ENCODE measurements at regions not wholly inside any gene's neighbourhood (a gene's known extent, or its start where the extent isn't known, plus 50 kb on each side); places are given as distances from the start of the nearest gene placed in this dataset.

DNA sequence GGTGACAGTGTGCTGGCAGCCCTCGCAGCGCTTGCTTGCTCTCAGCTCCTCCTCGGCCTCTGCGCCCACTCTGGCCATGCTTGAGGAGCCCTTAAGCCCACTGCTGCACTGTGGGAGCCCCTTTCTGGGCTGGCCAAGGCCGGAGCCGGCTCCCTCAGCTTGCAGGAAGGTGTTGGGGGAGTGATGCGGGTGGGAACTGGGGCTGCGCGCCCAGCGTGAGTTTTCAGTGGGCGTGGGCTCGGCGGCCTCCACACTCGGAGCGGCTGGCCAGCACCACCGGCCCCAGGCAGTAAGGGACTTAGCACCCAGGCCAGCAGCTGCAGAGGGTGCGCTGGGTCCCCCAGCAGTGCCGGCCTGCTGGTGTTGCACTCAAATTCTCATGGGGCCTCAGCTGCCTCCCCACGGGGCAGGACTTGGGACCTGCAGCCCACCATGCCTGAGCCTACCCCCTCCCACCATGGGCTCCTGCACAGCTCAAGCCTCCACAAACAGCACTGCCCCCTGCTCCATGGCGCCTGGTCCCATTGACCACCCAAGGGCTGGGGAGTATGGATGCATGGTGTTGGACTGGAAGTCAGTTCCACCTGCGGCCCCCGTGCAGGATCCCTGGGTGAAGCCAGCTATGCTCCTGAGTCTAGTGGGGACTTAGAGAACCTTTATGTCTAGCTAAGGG, 223.1 kb upstream of the PTPRD start:
- Histone ChIP-seq H3K27me3 (ENCODE audit: insufficient read depth, poor library complexity, severe bottlenecking) (peaks cover 27% of the 10 kb centered on the region), H3K4me3 (ENCODE audit: severe bottlenecking) (no peak overlapping the region), H3K27ac (ENCODE audit: poor library complexity, severe bottlenecking) (no peak overlapping the region), H3K9me3 (ENCODE audit: severe bottlenecking) (no peaks in the 10 kb centered on the region), H3K4me1 (ENCODE audit: insufficient read depth, poor library complexity, severe bottlenecking) (no peaks in the 10 kb centered on the region), H3K36me3 (ENCODE audit: low read depth) (no peaks in the 10 kb centered on the region)
- DNase-seq (ENCODE audit: low spot score) (no peak), ATAC-seq (ENCODE audit: low read depth) (no peak)
- TF ChIP-seq, protein P1, sequence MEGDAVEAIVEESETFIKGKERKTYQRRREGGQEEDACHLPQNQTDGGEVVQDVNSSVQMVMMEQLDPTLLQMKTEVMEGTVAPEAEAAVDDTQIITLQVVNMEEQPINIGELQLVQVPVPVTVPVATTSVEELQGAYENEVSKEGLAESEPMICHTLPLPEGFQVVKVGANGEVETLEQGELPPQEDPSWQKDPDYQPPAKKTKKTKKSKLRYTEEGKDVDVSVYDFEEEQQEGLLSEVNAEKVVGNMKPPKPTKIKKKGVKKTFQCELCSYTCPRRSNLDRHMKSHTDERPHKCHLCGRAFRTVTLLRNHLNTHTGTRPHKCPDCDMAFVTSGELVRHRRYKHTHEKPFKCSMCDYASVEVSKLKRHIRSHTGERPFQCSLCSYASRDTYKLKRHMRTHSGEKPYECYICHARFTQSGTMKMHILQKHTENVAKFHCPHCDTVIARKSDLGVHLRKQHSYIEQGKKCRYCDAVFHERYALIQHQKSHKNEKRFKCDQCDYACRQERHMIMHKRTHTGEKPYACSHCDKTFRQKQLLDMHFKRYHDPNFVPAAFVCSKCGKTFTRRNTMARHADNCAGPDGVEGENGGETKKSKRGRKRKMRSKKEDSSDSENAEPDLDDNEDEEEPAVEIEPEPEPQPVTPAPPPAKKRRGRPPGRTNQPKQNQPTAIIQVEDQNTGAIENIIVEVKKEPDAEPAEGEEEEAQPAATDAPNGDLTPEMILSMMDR (IDR thresholded peaks at IDR 0.05; ENCODE audit: poor library complexity, severe bottlenecking), result no peak

DNA sequence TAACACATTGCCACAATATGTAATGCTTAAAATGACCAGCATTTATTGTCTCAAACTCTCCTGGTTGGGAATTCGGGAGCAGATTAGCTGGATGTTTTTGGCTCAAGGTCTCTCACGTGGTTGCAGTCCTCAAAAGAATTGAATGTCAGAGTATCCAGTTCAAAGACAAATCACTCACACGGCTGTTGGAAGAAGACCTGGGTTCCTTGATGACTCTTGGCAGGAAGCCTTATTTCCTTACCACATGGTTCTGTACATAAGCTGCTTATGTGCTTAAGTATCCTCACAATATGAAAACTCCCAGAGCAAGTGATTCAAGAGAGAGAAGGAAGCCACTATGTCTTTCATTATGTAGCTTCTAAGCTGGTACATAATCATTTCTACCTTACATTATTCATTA, 230.3 kb upstream of the PTPRD start:
- no peak overlapping the region for H3K27ac ChIP-seq (ENCODE audit: poor library complexity, severe bottlenecking)
- H3K36me3 ChIP-seq (ENCODE audit: low read depth), result no peaks in the 10 kb centered on the region
- DNase-seq (ENCODE audit: low spot score) (no peak), ATAC-seq (ENCODE audit: low read depth) (no peak)
- H3K9me3 ChIP-seq (ENCODE audit: severe bottlenecking), result no peaks in the 10 kb centered on the region
- TF ChIP-seq, protein P1 (IDR thresholded peaks at IDR 0.05; ENCODE audit: poor library complexity, severe bottlenecking), result no peak
- no peaks in the 10 kb centered on the region for H3K4me1 ChIP-seq (ENCODE audit: insufficient read depth, poor library complexity, severe bottlenecking)
- H3K4me3 ChIP-seq (ENCODE audit: severe bottlenecking), result no peak overlapping the region
- H3K27me3 ChIP-seq (ENCODE audit: insufficient read depth, poor library complexity, severe bottlenecking), result peaks cover 4% of the 10 kb centered on the region

DNA sequence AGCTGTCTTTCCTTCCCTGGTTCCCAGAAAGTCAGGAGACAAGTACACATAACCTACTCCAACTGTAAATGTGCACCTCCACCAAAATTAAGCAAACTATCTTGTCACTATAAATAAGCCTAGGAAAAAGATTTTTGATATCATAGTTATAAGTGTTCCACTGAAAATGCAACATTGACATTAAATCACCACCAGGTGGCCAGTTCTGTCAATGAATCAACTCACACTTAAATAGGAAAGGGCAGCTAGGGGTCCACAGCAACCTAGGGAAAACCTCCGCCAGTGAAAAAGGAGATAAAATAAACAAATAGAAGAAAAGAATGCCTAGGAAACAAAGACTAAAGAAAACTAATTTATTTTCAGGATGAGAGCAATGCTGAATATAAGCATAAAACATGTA, 243.0 kb upstream of the PTPRD start:
- ATAC-seq (ENCODE audit: low read depth), result peak; percentile 46; the same call in 1 of the 3 replicates
- Histone ChIP-seq H3K27ac (ENCODE audit: poor library complexity, severe bottlenecking) (no peak overlapping the region), H3K9me3 (ENCODE audit: severe bottlenecking) (no peaks in the 10 kb centered on the region), H3K4me3 (ENCODE audit: severe bottlenecking) (no peak overlapping the region), H3K4me1 (ENCODE audit: insufficient read depth, poor library complexity, severe bottlenecking) (no peaks in the 10 kb centered on the region), H3K36me3 (ENCODE audit: low read depth) (no peaks in the 10 kb centered on the region), H3K27me3 (ENCODE audit: insufficient read depth, poor library complexity, severe bottlenecking) (no peaks in the 10 kb centered on the region)
- TF ChIP-seq, protein P1 (IDR thresholded peaks at IDR 0.05; ENCODE audit: poor library complexity, severe bottlenecking), result peak; percentile 69
- no peak for DNase-seq (ENCODE audit: low spot score)

DNA sequence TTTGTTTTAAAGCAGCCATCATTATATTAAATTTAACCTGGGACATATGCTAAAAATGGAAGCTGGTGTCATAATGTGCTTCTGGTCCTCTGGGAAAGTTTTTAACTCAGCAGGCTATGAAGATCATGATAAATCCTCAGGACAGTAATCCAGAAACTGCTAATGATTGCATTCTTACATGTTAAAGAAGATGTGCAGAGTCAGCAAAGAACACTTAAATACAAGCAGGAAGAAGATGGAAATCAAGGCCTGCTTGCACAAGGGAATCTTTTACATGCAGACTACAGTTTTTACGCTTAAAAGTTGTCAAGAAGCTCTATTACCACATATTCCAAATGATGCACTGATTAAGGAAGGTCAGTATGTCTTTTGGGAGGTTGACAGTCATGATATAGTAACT, 246.0 kb upstream of the PTPRD start:
- H3K27ac ChIP-seq (ENCODE audit: poor library complexity, severe bottlenecking), result no peak overlapping the region
- ATAC-seq (ENCODE audit: low read depth) (no peak), DNase-seq (ENCODE audit: low spot score) (no peak)
- no peaks in the 10 kb centered on the region for H3K9me3 ChIP-seq (ENCODE audit: severe bottlenecking)
- no peaks in the 10 kb centered on the region for H3K27me3 ChIP-seq (ENCODE audit: insufficient read depth, poor library complexity, severe bottlenecking)
- H3K4me3 ChIP-seq (ENCODE audit: severe bottlenecking), result no peak overlapping the region
- no peaks in the 10 kb centered on the region for H3K36me3 ChIP-seq (ENCODE audit: low read depth)
- TF ChIP-seq, protein P1 (IDR thresholded peaks at IDR 0.05; ENCODE audit: poor library complexity, severe bottlenecking), result no peak
- no peaks in the 10 kb centered on the region for H3K4me1 ChIP-seq (ENCODE audit: insufficient read depth, poor library complexity, severe bottlenecking)

DNA sequence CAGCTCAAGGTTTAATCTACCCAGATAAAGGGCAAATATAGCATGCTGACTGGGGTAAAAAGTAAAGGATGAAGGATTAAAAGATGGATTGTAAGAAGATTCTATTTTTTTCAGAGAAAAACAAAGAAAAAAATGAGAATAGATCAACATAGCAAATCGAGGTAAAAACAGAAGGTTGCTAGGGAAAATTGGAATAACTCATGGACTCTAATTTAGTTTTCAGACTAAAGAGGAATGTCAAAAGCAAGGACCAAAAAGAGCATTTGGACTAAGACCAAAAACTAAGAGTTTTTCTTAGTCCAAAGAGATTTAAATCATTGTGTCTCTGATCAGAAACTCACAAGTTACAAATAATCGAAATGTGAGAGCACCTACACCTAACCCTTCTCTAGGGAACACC, 250.7 kb upstream of the PTPRD start:
- H3K36me3 ChIP-seq (ENCODE audit: low read depth), result no peaks in the 10 kb centered on the region
- ATAC-seq (ENCODE audit: low read depth), result no peak
- TF ChIP-seq, protein P1 (IDR thresholded peaks at IDR 0.05; ENCODE audit: poor library complexity, severe bottlenecking), result no peak

More for the DNA sequence above, 250.7 kb upstream of the PTPRD start:
- H3K27ac ChIP-seq (ENCODE audit: poor library complexity, severe bottlenecking), result no peak overlapping the region
- DNase-seq (ENCODE audit: low spot score), result no peak
- H3K9me3 ChIP-seq (ENCODE audit: severe bottlenecking), result no peaks in the 10 kb centered on the region
- no peaks in the 10 kb centered on the region for H3K27me3 ChIP-seq (ENCODE audit: insufficient read depth, poor library complexity, severe bottlenecking)
- H3K4me1 ChIP-seq (ENCODE audit: insufficient read depth, poor library complexity, severe bottlenecking), result no peaks in the 10 kb centered on the region
- no peak overlapping the region for H3K4me3 ChIP-seq (ENCODE audit: severe bottlenecking)

All from RWPE2 (cell line).